NCI-H510A treated with DMSO at 0.1 percent for 48 hours (cell line): ENCODE measurements at regions not wholly inside any gene's neighbourhood (a gene's known extent, or its start where the extent isn't known, plus 50 kb on each side); places are given as distances from the start of the nearest gene placed in this dataset.
"Not testable (repeated sequence)": the region's sequence is repeated elsewhere in the genome, so short reads cannot be mapped to it uniquely, and the experiment has no call there.

Source experiments
- DNase-seq: peaks from one replicate; lab custom pipeline; 2025; lab: John Stamatoyannopoulos, UW

DNA sequence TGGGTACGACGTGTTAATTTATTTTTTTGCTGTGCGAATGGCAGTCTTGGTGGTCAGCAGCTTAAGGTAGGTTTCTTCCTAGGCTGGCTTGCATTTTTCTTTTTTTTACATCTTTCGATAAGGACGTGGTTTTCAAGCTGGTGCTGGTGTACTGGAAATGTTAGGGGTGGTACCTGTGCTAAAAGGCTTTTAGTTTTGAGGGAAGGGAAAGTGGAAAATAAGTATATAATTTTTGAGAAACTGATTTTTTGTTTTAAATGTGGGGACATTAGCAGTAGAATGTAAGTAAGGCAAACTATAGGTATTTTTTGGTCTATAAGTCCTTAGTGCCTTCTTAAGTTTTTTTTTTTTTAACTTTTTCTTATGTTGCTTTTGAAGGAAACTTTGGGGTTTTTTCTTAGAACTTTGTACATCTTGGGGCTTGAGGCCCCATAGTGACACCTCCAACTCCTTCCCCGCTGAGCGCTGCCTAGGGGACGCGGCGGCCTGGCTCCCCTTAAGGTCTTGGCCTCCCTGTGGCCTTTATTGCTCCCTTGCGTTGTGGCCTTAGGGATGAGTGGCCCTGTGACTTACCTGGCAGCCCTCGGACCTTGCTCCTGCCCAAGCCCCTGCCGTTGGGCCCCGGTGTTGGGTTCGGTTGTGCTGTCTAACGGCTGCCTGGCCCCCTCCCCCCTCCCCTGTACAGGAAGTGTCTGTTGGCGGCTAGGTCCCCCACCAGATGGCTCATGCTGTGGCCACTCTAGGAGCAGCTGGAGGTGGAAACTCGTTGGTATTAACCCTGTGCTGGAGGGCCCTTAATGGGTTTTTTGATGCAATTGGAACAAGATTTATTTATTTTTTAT lies 88.0 kb upstream of the RPRML start:
- peak; percentile 76 for DNase-seq

DNA sequence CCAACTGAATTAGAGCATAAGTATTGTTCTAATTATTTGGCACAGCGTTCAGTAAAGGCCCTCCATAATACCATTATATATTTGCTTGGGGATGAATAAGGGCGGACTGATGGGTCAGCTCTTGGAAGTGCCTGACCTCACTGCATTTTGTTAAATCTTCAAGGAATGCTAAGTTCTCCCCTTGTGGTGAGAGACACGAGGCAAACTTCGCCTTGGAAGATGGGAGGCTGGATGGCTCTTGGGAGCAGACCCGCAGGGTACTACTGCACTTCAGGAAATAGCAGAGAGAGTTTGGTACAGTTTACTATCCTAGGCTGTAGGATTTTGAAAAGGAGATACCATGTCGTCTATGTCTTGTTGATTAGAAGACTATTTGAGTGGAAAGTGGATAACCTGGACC lies 87.0 kb upstream of the RPRML start:
- no peak for DNase-seq

DNA sequence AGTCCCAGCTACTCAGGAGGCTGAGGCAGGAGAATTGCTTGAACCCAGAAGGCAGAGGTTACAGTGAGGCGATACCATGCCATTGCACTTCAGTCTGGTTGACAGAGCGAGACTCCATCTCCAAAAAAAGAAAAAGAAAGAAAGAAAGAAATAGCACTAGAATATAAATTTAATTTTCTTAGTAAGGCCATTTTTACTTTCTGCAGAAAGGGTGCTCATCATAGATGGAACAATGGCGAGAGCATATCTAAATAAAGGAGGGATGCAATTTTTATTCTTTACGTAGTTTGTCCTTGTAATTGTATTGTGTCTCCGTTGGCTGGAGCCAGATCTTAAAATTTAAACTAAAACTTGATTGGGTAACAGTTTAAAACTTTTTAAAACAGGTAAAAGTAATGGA lies 85.6 kb upstream of the RPRML start:
- DNase-seq: no peak

GRCh38 chr17:47063475-47063874 lies 84.4 kb upstream of the RPRML start:
- DNase-seq: no peak

DNA sequence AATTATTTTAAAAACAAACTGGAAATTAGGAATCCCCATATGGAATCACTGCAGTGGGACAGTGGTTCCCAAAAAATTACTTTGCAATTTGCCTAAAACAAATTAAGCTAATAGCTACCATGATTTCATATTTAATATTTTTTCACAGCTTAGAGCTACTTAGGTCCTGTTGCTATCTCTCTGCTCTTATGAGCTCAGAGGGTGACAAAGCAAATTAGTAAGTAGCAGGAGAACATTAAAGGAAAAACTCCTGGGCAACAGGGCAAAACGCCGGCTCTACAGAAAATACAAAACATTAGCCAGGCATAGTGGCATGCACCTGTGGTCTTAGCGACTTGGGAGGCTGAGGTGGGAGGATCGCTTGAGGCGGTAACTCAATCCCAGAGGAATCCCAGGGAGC lies 83.8 kb upstream of the RPRML start:
- not testable (repeated sequence) for DNase-seq

GRCh38 chr17:47060005-47060404 lies 81.0 kb upstream of the RPRML start:
- not testable (repeated sequence) for DNase-seq

DNA sequence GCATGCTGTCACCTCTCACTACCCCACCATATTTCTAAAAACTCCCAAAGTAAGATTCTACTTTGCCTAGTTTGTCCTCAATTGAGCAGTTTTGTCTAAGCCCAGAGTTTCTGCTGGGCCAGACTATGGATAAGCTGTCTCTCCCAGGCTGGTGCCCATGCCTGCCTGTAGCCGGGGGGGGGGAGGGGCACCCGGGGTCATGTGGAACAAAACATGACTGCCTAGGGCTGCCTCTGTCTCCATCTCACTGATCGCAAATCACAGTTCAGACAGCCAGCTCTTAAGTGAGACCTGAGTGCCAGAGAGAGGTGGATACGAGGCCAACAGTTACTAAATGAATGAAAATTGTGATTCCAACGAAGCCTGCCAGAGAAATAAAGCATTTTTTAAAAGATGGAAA lies 78.8 kb upstream of the RPRML start:
- DNase-seq: no peak

DNA sequence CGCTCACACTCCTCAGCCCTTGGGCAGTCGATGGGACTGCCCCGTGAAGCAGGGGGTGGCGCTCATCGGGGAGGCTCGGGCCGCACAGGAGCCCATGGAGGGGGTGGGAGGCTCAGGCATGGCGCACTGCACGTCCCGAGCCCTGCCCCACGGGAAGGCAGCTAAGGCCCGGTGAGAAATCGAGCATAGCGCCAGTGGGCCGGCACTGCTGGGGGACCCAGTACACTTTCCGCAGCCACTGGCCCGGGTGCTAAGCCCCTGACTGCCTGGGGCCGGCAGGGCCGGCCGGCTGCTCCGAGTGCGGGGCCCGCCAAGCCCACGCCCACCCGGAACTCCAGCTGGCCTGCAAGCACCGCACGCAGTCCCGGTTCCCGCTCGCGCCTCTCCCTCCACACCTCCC lies 78.2 kb upstream of the RPRML start:
- not testable (repeated sequence) for DNase-seq

DNA sequence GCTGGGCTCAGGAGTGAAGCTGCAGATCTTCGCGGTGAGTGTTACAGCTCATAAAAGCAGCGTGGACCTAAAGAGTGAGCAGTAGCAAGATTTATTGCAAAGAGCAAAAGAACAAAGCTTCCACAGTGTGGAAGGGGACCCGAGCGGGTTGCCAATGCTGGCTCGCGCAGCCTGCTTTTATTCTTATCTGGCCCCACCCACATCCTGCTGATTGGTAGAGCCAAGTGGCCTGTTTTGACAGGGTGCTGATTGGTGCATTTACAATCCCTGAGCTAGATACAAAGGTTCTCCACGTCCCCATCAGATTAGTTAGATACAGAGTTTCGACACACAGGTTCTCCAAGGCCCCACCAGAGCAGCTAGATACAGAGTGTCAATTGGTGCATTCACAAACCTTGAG lies 77.6 kb upstream of the RPRML start:
- DNase-seq: not testable (repeated sequence)
